ENCODE measurements at regions not wholly inside any gene's neighbourhood (a gene's known extent, or its start where the extent isn't known, plus 50 kb on each side); places are given as distances from the start of the nearest gene placed in this dataset.
"Not testable (repeated sequence)": the region's sequence is repeated elsewhere in the genome, so short reads cannot be mapped to it uniquely, and the experiment has no call there.

DNA sequence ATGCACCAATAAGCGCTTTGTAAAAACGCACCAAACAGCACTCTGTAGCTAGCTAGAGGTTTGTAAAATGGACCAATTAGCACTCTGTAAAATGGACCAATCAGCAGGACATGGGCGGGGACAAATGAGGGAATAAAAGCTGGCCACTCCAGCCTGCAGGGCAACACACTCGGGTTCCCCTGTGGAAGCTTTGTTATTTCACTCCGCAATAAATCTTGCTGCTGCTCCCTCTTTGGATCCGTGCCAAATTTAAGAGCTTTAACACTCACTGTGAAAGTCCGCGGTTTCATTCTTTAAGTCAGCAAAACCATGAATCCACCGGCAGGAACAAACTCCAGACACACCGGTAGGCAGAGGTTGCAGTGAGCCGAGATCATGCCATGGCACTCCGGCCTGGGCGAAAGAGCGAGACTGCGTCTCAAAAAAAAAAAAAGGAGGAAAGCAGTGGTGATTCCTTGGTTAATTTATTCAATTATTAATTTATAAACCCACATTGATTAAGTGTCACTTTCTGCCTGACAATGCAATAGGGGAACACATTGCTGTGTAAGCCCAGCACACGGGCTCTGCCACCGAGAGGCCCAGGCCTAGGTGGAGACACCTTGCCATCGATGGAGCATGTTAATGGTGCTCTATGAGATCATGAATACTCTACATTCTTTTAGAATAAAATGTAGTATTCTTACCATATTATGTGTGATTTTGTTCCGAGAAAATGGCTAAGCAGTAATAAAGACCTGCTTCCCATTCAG lies 687.6 kb upstream of the HS6ST1 start:
- no peak for DNase-seq

DNA sequence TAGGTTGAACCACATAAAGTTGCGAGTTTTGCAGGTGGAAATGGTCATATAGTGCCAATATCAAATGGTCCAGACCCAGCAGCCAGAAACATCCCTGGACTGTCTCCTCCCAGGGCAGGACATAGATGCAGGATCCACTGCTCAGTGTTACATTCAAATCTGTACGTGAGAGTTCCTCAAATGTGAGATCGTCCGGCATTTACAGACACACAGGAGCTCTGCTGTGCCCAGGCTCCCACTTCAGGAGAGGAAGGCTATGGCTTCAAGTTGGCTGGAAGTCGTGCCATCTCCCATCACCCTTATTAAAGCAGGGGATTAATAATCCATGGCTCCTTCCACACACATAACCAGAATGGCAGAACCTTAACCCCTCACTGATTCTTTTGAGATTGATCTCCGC lies 688.2 kb upstream of the HS6ST1 start:
- no peak for DNase-seq

- no peak for DNase-seq
Measured at GRCh38 chr2:129008055-129008880, 689.6 kb upstream of the HS6ST1 start.

- no peak for DNase-seq
Measured at GRCh38 chr2:129008881-129009554, 690.4 kb upstream of the HS6ST1 start.

DNA sequence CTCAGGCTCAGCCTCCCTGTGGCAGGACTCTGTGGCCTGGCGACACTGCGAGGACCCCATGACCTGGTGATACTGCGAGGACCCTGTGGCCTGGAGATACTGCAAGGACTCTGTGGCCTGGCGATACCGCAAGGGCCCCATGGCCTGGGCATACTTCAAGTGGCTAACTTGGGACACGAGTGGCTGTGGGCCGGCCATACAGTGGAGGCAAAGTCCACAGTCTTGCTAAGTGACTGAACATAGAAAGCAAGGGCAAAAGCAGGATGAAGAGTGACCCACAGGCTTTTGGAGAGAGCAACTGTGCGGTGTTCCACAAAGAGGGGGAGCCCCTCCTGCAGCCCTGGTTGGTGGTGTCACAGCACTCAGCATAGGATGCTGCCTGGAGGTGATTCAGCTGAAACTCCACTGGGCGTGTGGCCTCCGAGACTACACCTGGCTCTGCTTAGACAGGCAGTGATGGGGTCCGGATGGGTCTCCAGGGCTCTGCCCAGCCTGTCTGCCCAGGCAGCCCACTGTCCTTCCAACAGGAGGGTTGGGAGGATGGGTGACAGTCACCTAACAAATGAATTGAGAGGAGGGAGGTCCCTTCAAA lies 691.0 kb upstream of the HS6ST1 start:
- no peak for DNase-seq

DNA sequence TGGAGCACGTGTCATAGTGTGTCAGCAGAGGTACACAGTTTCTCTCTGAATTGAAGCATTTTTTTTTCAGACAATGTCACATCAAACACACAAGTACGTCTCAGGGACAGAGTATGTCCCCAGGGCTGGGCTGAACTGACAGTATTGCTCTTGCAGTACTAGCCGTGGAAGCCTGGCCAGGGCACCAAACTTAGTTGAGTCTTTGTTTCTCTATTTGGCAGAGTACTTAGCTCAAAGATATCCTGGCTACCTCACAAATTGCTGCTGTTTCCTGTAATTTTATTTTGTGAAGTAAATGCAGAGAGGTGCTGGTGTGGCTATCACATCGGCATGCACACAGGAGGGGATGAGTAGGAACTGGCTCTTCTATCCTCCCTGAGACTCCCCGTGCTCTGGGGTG lies 691.6 kb upstream of the HS6ST1 start:
- no peak for DNase-seq

- DNase-seq: no peak
Measured at GRCh38 chr2:129011466-129012061, 692.9 kb upstream of the HS6ST1 start.

DNA sequence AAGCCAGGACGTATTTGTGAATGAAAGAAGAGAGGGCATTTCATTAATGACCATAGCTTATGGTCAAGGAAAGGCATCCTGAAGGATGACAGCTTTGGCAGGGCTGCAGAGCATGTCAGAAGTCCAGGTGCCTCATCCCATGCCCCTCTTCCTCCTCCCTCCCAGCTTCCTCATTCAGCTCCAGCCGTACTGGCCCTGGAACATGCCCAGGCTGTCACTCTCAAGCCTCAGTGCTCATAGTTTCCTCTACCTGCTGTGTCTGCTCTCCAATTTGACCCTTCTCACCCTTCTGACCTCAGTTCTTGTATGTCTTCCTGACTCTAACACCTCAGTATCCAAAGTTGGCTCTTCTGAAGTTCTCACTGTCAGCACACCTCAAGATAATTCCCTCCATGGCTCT lies 695.8 kb upstream of the HS6ST1 start:
- DNase-seq: no peak

DNA sequence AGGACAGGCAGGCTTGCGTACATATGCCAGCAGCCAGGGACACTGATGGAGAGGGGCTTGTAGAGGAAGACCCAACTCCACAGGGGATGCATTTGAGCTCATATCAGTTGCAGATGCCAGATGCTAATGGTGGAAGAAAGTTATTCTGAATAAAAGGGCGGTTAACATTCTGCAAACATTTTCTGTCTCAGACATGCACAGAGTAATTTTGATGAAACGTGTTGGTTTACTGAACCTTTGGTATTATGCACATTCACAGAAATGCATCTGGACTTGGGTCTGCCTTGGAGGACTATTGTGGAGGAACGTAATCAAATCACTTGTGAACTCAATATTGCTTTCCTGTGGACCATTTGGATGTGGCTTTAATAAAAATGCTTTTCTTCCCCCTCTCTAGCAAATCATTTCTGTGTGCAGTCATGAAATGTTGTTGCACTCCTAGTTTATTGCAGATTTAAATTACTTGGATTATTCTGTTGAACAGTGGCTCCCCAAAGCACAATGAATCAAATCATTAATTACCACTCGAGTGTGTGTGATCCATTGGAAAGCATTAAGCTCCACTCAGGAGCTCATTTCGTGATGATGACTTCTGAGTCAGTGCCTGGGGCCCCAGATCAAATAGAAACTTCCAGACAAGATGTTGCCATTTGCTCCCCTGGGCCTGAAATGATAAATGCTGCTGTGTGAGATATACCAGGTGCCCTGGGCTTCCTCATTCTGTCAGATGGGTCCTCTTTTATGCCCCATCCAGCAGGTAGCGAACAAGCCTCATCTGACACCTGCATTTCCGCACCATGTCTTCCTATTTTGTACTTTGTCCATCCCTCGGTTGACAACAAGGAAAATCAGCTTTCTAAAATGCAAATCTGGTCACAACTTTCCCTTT lies 697.0 kb upstream of the HS6ST1 start:
- DNase-seq: no peak

DNA sequence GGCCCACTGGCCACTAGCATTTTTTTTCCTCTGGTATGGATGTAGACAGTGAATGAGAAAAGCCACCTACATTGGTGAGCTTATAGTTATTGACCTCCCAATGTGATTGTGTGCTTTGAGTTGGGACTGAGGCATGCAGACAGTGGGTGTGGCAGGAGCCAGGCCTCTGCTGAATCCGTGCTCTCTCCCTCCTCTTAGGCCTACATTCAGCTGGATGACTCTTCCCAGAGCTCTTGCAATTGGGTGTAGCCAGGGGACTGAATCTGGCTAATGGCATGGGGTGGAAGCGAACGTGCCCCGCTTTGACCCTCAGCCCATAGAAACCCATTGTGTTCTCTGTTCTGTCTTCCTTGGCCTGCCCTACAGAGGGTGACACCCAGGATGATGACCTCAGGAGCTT lies 698.3 kb upstream of the HS6ST1 start:
- DNase-seq: no peak

- no peak for DNase-seq
Measured at GRCh38 chr2:129024796-129025195, 706.1 kb upstream of the HS6ST1 start.

- DNase-seq: no peak
Measured at GRCh38 chr2:129035992-129036391, 717.3 kb upstream of the HS6ST1 start.

- not testable (repeated sequence) for DNase-seq
Measured at GRCh38 chr2:129043677-129044076, 725.0 kb upstream of the HS6ST1 start.

DNA sequence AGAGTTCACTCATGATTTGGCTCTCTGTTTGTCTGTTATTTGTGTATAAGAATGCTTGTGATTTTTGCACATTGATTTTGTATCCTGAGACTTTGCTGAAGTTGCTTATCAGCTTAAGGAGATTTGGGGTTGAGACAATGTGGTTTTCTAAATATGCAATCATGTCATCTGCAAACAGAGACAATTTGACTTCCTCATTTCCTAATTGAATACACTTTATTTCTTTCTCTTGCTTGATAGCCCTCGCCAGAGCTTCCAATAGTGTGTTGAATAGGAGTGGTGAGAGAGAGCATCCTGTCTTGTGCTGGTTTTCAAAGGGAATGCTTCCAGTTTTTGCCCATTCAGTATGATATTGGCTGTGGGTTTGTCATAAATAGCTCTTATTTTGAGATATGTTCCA lies 727.8 kb upstream of the HS6ST1 start:
- not testable (repeated sequence) for DNase-seq

DNA sequence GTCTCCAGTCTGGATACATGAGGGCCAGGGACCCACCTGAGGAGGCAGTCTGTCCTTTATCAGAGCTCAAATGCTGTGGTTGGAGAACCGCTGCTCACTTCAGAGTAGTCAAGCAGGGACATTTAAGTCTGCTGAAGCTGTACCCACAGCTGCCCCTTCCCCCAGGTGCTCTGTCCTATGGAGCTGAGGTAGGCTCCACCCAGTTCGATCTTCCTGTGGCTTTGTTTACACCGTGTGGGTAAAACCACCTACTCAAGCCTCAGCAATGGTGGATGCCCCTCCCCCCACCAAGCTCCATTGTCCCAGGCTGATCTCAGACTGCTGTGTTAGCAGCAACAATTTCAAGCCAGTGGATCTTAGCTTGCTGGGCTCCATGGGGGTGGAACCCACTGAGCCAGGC lies 731.4 kb upstream of the HS6ST1 start:
- DNase-seq: no peak

DNA sequence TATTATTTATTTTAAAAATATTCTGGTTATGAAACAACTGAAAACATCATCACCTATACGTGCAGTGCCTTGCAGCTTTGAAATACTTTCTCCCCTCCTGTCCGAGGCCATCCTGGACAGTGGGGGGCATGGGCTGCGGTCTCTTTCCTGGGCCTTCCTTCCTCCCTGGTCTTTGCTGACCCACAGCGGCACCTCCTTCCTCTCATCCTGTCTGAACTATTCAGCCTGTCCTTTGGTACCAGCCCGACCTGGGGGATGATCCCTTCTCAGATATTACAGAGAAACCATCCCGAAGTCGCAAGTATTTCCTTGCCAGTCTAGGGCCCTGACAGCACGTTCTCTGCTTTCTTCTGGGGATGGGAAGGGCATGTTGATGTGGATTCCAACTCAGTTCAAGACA lies 736.6 kb upstream of the HS6ST1 start:
- no peak for DNase-seq

DNA sequence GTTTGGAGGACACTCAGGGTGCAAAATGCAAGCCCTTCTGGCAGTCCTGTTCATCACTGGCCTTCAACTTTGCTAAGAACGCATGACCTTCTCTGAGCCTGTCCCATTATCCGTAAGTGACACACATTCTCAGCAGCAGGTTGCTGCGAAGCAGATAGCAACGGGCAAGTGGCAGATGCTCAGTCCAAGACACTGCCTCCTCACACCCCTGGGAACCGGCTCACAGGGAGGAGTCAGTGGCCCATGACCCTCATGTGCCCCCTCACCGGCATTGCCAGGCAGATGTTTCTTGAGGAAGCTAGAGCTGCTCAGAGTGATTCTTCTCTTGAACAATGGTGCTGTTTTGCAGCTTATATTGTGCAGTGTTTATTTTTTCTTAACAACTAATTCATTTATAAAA lies 737.2 kb upstream of the HS6ST1 start:
- DNase-seq: no peak

GRCh38 chr2:129056309-129056958 lies 737.8 kb upstream of the HS6ST1 start:
- DNase-seq: no peak

GRCh38 chr2:129056959-129057317 lies 738.3 kb upstream of the HS6ST1 start:
- no peak for DNase-seq

- DNase-seq: no peak
Measured at GRCh38 chr2:129058981-129059380, 740.3 kb upstream of the HS6ST1 start.

- DNase-seq: no peak
Measured at GRCh38 chr2:129059476-129059875, 740.8 kb upstream of the HS6ST1 start.
